Superior temporal gyrus (tissue), 1 donor: ENCODE measurements at regions not wholly inside any gene's neighbourhood (a gene's known extent, or its start where the extent isn't known, plus 50 kb on each side); places are given as distances from the start of the nearest gene placed in this dataset.

Source experiments
- DNase-seq: peaks from one replicate; pipeline ENCODE4 v3.0.0-alpha.2; 2016; ENCODE audit errors: extremely low spot score

- no peak for DNase-seq
These were observed 292.6 kb upstream of the IRX3 start for GRCh38 chr16:54579106-54579728.

DNA sequence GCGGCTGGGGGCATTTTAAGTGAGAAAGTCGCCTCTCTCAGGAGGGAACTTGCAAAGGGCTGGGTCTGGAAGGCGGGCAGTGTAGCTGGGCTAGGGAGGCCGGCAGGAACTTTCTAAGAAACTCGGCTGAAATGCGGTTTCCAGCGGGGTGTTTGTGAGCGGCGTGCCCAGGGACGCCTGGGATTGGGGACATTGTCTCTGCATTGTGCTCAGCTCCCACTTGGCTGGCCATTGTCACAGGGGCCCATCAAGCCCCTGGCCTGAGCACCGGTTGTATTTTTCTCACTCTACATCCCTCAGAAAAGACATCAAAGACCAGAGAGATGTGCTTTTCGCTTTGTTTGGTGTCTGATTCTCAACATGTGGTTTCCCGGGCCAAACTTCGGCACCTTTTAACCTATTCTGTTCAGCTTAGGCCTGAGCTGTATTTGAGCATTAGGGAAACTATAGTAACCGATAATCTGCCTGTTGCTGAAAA, 291.1 kb upstream of the IRX3 start:
- no peak for DNase-seq

DNA sequence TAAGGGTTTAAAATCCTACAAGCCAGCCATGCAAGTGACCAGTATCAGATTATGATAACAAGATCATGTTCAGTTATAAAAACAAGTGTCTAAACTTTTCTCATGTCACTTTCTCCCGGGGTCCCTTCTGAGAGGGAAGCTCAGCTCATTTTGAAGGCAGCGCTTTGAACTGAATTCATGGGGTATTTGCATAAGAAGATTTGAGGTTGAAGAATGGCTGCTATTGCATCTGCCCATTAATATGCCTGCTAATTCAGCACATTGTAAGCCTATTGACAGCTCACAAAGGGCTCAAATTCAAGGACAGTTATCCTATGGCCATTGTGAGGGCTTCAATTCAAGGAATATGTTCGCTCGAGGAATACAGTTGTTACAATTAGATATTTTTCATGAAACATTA, 290.2 kb upstream of the IRX3 start:
- DNase-seq: no peak

DNA sequence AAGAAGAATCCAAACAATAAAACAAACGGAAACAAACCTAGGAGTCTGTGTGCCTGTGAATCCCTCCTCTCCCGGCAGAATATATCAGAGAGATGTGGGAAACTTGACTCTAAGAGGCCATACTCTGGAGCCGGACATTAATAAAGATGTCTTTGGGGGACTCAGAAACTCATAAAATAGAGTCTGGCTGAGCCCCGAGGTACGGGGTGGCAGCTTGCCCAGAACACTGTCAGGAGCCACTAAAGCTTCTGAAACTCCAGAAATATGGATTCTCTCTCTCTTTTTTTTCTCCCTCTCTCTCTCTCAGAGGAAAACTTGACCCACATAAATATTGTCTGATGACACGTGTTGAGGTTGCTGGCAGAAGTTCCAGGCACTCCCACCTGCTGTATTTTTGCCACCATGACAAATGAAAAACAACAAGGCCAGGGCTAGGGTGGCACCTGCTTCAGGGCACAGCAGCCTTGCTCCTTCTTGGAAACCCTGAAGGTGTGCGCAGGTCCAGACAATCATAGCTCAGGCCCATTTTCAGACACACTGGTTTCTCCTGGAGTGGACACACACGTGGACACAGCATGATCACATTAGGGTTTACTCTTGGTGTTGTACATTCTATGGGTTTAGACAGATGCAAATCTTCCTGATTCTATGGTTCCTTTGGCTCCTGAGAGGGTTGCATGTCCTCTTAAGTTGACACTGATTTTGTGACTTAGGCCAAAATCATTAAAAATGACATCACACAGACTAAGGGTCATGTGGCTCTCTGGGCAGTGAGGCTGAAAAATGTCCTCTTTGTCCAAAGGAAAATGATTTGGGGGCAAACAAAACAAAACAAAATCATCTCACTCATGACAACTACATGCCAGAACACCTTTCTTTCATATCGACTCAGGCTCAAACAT, 282.6 kb upstream of the IRX3 start:
- DNase-seq: no peak

DNA sequence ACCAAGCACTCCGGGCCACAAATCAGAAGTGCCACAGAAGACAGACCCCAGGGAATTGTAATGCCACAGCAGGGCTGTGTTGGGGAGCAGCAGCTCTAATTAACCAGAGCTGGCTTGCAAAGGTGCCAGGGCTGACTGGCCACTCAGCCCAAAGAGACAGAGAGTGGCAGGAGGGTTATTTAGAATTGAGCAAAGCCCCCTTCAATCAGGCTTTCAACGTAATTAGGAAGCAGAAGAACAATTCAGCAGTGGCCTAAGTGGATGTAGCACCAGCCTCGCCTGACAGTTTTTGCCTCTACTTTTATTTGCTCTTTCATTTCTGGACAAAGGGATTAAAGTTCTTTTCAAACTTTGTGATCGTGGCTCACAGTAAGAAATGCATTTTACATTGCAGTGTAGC, 278.3 kb upstream of the IRX3 start:
- no peak for DNase-seq

- DNase-seq: no peak
These were observed 268.0 kb upstream of the IRX3 start for GRCh38 chr16:54554581-54554980.

GRCh38 chr16:54548281-54548680, 261.7 kb upstream of the IRX3 start:
- no peak for DNase-seq

DNA sequence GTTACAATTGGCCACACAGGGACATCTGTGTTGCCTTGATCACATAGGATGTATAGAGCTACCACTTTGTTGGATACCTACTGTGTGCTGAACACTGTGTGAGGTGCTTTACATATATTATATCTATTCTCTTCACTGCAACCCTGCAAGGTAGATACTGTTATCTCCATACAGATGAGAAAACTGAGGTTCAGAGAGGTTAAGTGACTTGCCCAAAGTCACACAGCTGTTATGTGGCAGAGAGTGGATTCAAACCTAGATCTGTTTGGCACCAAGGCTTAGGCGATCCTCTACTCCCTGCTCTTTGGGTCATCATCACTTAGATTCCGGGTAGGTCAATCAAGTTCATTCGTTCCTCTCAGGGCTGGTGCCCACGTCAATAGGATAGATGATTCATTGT, 260.5 kb upstream of the IRX3 start:
- no peak for DNase-seq

DNA sequence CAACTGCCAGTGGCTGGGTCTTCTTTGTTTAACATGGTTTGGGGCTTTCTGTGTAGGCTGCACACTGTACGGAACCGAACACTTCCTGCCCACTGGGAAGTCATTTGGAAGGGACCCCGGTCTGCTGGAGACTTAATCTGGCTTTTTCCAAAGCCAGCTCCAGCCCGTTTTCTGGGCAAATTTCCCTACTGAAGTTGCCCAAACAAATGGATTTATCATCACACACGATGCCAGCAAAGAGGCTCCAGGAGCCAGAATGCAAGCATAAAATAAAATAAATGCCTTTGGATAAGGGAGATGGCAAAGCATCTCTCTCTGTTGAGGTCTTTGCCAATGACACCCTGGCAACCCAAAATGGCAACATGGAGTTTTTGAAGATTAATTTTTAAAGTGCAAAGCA, 259.9 kb upstream of the IRX3 start:
- DNase-seq: no peak

GRCh38 chr16:54545854-54546511, 259.4 kb upstream of the IRX3 start:
- no peak for DNase-seq

GRCh38 chr16:54544553-54545180, 258.1 kb upstream of the IRX3 start:
- DNase-seq: no peak

DNA sequence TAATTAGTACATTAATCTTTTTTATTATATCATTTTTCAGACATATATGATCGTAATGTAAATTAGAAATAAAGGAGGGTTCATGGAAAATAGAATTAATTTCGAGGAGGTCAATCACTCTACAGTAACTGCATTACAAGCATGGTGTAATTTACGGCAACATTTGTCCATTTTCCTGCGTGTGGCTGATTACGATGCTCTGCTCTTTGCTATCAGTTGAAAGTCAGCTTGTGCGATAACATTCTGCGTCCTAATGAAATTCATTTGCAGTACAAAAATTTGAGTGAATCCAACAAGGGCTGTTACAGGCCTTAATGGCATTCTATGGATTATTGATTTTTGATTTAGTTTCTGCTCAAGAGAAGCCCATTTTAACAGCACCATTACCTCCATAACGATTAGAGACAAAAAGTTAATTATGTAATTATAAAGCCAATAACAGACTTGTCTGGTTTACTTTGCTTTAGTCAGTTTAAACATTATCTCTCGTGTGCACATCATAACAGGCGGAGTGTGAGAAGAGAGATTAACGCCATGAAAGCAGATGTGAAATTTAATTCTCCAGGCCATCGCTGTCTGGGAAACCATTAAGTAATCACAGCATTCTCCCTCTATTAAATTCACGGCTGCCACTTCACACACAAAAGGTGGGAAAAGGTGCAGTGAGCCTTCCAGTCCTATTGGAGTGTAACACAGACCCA, 256.4 kb upstream of the IRX3 start:
- no peak for DNase-seq

DNA sequence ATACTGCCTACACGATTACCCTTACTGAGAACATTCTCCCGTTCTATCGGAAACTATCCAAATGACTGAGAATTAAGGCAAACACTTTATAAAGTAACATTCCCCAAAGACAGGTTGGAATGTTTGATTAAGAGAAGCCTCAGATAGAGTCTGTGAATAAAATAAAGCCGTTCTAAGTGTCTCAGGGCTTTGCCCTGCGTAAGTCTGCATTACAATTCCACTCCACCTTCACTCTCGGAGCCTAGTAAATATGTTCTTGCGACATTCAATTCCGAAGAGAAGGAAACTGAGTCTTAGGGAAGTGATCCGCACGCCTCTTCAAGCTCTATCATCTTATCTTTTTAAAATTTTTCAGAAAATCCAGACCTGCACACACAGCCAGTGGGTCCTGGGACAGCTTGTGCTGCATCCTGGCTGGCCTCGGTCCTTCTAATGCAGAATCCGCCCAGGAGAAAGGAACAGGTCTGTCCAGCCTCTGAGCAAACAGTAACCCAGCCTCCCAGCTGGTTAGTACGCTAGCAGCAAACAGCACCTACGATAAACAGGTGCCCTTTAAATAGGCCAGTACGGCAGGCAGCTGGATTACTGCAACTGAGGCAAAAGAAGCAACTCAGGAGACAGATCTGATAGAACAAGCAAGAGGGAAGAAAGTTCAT, 254.1 kb upstream of the IRX3 start:
- no peak for DNase-seq

DNA sequence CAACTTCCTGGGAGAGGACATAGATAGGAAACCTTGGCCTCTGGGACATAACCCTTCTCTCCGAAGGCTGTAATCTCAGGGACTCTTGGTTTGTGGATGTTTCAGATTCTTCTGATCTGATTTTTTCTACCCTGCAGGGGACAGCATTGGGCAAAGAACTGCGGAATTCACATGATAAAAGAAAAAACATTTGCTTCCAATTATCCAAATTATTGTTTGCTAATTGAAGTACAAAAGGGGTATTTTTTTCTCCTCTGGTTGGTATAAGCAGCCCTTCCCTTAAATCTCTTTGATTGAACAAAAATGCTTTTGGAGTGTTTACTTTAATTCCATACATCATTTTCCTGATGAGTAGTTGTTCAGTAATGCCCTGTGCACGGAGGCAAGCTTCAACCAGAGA, 251.7 kb upstream of the IRX3 start:
- DNase-seq: no peak

- DNase-seq: no peak
These were observed 247.4 kb upstream of the IRX3 start for GRCh38 chr16:54533856-54534490.

- no peak for DNase-seq
These were observed 240.3 kb upstream of the IRX3 start for GRCh38 chr16:54526916-54527315.

- DNase-seq: no peak
These were observed 239.5 kb upstream of the IRX3 start for GRCh38 chr16:54526087-54526486.

GRCh38 chr16:54525104-54525503, 238.5 kb upstream of the IRX3 start:
- no peak for DNase-seq

DNA sequence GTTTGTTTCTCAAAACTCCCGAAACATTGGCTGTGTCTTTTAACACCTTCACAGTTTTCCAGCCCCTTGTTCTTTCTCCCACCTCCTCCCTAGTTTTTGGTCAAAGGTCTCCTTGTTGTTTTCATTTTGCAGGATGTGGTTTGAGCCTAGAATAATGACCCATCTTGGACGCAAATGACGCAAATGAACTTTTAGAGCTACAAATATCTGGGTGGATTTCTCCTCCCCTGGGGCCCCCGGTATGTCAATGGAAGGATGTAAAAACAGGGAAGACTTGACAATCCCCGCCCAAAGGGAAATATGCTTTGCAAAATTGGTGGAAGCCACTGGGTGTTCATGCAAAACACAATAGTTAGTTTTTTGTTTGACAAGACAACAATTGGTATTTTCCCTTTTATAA, 236.0 kb upstream of the IRX3 start:
- no peak for DNase-seq

- DNase-seq: no peak
These were observed 234.7 kb upstream of the IRX3 start for GRCh38 chr16:54521327-54521726.
